GM12878 (cell line): ENCODE measurements at regions not wholly inside any gene's neighbourhood (a gene's known extent, or its start where the extent isn't known, plus 50 kb on each side); places are given as distances from the start of the nearest gene placed in this dataset.

Experiments used
- ATAC-seq: fragments of 200-7000 bp; cut with Tn5 transposase; 3 replicates; pipeline ENCODE4 v1.9.1; 2020; ENCODE audit warnings: mild to moderate bottlenecking, moderate library complexity
- BruUV-seq: library from RNA; stranded (reverse); fragments of 400-500 nt; replicated peaks from 2 replicates; lab custom pipeline; 2021; lab: Mats Ljungman, UMichigan
- CTCF ChIA-PET: fragments of 300-600 bp; sonication (Branson Sonifier 250); formaldehyde crosslinking; extraction: SDS; loops from one replicate; lab custom pipeline; 2021; ENCODE audit warnings: inconsistent platforms; lab: Yijun Ruan, JAX
- POLR2A ChIA-PET: fragments of 350-600 bp; formaldehyde crosslinking; extraction: SDS; loops from one replicate; lab custom pipeline; 2021; ENCODE audit warnings: inconsistent platforms; lab: Charles Lee
- RAD21 ChIA-PET: fragments of 300-600 bp; sonication (Branson Sonifier 250); formaldehyde crosslinking; loops from one replicate; lab custom pipeline; 2023; ENCODE audit warnings: antibody characterized with exemption; ENCODE audit not compliant: unreplicated experiment; lab: Charles Lee
- SMC1A ChIA-PET: fragments of 300-600 bp; sonication (Branson Sonifier 250); formaldehyde crosslinking; loops from one replicate; lab custom pipeline; 2023; ENCODE audit not compliant: unreplicated experiment, uncharacterized antibody; lab: Charles Lee
- DNase-seq: peaks from one replicate; pipeline ENCODE4 v3.0.0-alpha.2; 2011; ENCODE audit warnings: low read depth, low spot score
- FAIRE-seq: peaks from 3 replicates; lab custom pipeline; 2011; peaks lifted over from hg19 to GRCh38; lab: Jason Lieb, UNC
- H2AFZ ChIP-seq: 2 replicates; pipeline ENCODE4 v1.6.0; 2011; ENCODE audit warnings: low read depth, low read length, control low read depth; ENCODE audit not compliant: control insufficient read depth
- H3K27ac ChIP-seq: 2 replicates; pipeline ENCODE4 v1.5.1; 2011; ENCODE audit warnings: control low read depth; ENCODE audit not compliant: control insufficient read depth, insufficient read depth
- H3K27me3 ChIP-seq, 2 experiments: replicated peaks in 1 of 2; 2 replicates each; pipeline versions ENCODE4 v1.6.0 to v1.6.1; 2011; ENCODE audit warnings: low read length in 1 of 2; ENCODE audit not compliant: control insufficient read depth in 2 of 2, insufficient read depth in 2 of 2
- H3K36me3 ChIP-seq, 2 experiments: 2 replicates each; pipeline ENCODE4 v1.5.1; 2011; ENCODE audit warnings: low read length in 1 of 2; ENCODE audit not compliant: control insufficient read depth in 2 of 2, insufficient read depth in 2 of 2
- H3K4me1 ChIP-seq: 2 replicates; pipeline ENCODE4 v1.6.1; 2011; ENCODE audit warnings: mild to moderate bottlenecking, low read length, moderate library complexity, mixed read lengths; ENCODE audit not compliant: control insufficient read depth, insufficient read depth
- H3K4me2 ChIP-seq: 2 replicates; pipeline ENCODE4 v1.6.0; 2011; ENCODE audit warnings: control low read depth; ENCODE audit not compliant: control insufficient read depth, insufficient read depth
- H3K4me3 ChIP-seq: fragments of 200-600 bp; sonication (generic); 2 replicates; pipeline ENCODE4 v1.5.1; 2016
- H3K79me2 ChIP-seq: 2 replicates; pipeline ENCODE4 v1.6.0; 2011; ENCODE audit warnings: low read length; ENCODE audit not compliant: control insufficient read depth, insufficient read depth
- H3K9ac ChIP-seq: 2 replicates; pipeline ENCODE4 v1.8.0; 2011; ENCODE audit warnings: low read length, control low read depth, mixed read lengths; ENCODE audit not compliant: control insufficient read depth, insufficient read depth
- H3K9me3 ChIP-seq: replicated peaks from 3 replicates; pipeline ENCODE4 v1.5.1; 2011; ENCODE audit warnings: mild to moderate bottlenecking, low read length; ENCODE audit not compliant: control insufficient read depth, insufficient read depth
- H4K20me1 ChIP-seq: 2 replicates; pipeline ENCODE4 v1.6.0; 2011; ENCODE audit not compliant: control insufficient read depth, insufficient read depth
- CBFB ChIP-seq: IDR thresholded peaks from 2 replicates; pipeline ENCODE4 v1.6.1; 2016; ENCODE audit warnings: antibody characterized with exemption, low read depth
- CEBPB ChIP-seq, 2 experiments: fragments of 150-350 bp in 1 of 2; IDR thresholded peaks; 2 replicates each; pipeline ENCODE4 v1.6.1; 2012 to 2014; ENCODE audit warnings: low read depth in 2 of 2, low read length in 2 of 2, borderline replicate concordance in 1 of 2, inconsistent platforms in 1 of 2
- CREM ChIP-seq: IDR thresholded peaks from 2 replicates; pipeline ENCODE4 v1.6.1; 2014; ENCODE audit warnings: antibody characterized with exemption, low read depth
- EGR1 ChIP-seq, 2 experiments: IDR thresholded peaks; 1 replicate in 1 of 2; 2 replicates in 1 of 2; pipeline ENCODE4 v1.6.1; 2011 to 2012; ENCODE audit warnings: low read depth in 2 of 2, low read length in 2 of 2, borderline replicate concordance in 1 of 2, mild to moderate bottlenecking in 1 of 2, moderate library complexity in 1 of 2
- POLR2AphosphoS2 ChIP-seq: IDR thresholded peaks from 2 replicates; pipeline ENCODE4 v1.6.1; 2011; ENCODE audit warnings: low read depth, mild to moderate bottlenecking, low read length, improper control_type of control experiment, moderate library complexity
- POU2F2 ChIP-seq: IDR thresholded peaks from 3 replicates; pipeline ENCODE4 v1.6.1; 2011; ENCODE audit warnings: low read depth, mild to moderate bottlenecking, low read length, borderline replicate concordance
- RAD51 ChIP-seq: fragments of 450-650 bp; IDR thresholded peaks from 2 replicates; pipeline ENCODE4 v1.6.1; 2016; ENCODE audit warnings: moderate library complexity, mild to moderate bottlenecking, inconsistent platforms
- STAT1 ChIP-seq: fragments of 450-650 bp; conservative IDR thresholded peaks from 2 replicates; pipeline ENCODE4 v1.6.1; 2014; ENCODE audit warnings: antibody characterized with exemption, mild to moderate bottlenecking
- ZBED1 ChIP-seq: IDR thresholded peaks from 2 replicates; pipeline ENCODE4 v1.6.1; 2016; ENCODE audit warnings: borderline replicate concordance
- ZBTB40 ChIP-seq: fragments of 450-650 bp; IDR thresholded peaks from 2 replicates; pipeline ENCODE4 v1.6.1; 2016; ENCODE audit warnings: mild to moderate bottlenecking, moderate library complexity, borderline replicate concordance
- in situ Hi-C: fragments of 300-500 bp; cut with MboI; formaldehyde crosslinking; loops from 9 replicates; pipeline ENCODE4 v1.14.3; 2018; ENCODE audit warnings: mixed read lengths
- intact Hi-C: fragments of 100-400 bp; cut with micrococcal nuclease; formaldehyde crosslinking; loops from one replicate; pipeline ENCODE4 v1.14.2; 2022; ENCODE audit not compliant: unreplicated experiment

GRCh38 chr10:51022933-51023585, 51.2 kb upstream of the PRKG1 start (continued):
- no peak for TF ChIP-seq ZBTB40
- TF ChIP-seq POU2F2 = no peak
- no peak for TF ChIP-seq CBFB
- TF ChIP-seq CREM = no peak
- TF ChIP-seq POLR2AphosphoS2 = no peak
- no peak for TF ChIP-seq STAT1
- no peak for TF ChIP-seq ZBED1
- TF ChIP-seq EGR1 (IDR thresholded peaks at IDR 0.05; ENCODE audit: borderline replicate concordance in 1 of 2, low read depth in 2 of 2, low read length in 2 of 2) = no peak

GRCh38 chr10:51023636-51024035, 50.7 kb upstream of the PRKG1 start:
- H3K9me3 ChIP-seq = no peaks in the 10 kb centered on the region
- CTCF ChIA-PET = no interaction called here
- no peaks in the 10 kb centered on the region for H3K36me3 ChIP-seq
- TF ChIP-seq RAD51 = no peak
- TF ChIP-seq CEBPB (IDR thresholded peaks at IDR 0.05; ENCODE audit: borderline replicate concordance in 1 of 2, low read depth in 2 of 2, low read length in 2 of 2) = no peak
- no peaks in the 10 kb centered on the region for H3K4me1 ChIP-seq
- in situ Hi-C loops = loop anchor here (25.0 kb wide), 1 partner anchor 1189 kb away; no protein-coding TSS in a partner anchor
- ATAC-seq (no peak), FAIRE-seq (no peak), DNase-seq (no peak)
- intact Hi-C loops = no loop called here
- no peaks in the 10 kb centered on the region for H4K20me1 ChIP-seq
- RAD21 ChIA-PET = no interaction called here
- POLR2A ChIA-PET = no interaction called here
- no peak overlapping the region for H3K27ac ChIP-seq
- no peaks in the 10 kb centered on the region for H3K79me2 ChIP-seq
- no peak overlapping the region for H3K4me3 ChIP-seq
- no peak overlapping the region for H3K9ac ChIP-seq
- no peaks in the 10 kb centered on the region; a peak in 1 of 4 replicates for H3K27me3 ChIP-seq
- H3K4me2 ChIP-seq = no peak overlapping the region
- SMC1A ChIA-PET = no interaction called here
- BruUV-seq = no TSS peak
- H2AFZ ChIP-seq = no peak overlapping the region
